ENCODE measurements at regions not wholly inside any gene's neighbourhood (a gene's known extent, or its start where the extent isn't known, plus 50 kb on each side); places are given as distances from the start of the nearest gene placed in this dataset.

- H3K27me3 Mint-ChIP-seq (ENCODE audit: low read depth) = no peaks in the 10 kb centered on the region
- ATAC-seq = no peak
- no peak overlapping the region for H3K4me3 Mint-ChIP-seq
- no peaks in the 10 kb centered on the region for H3K4me1 Mint-ChIP-seq (ENCODE audit: low read depth)
- DNase-seq = no peak
- peaks cover 3% of the 10 kb centered on the region for H3K9me3 Mint-ChIP-seq
- H3K36me3 Mint-ChIP-seq (ENCODE audit: insufficient read depth) = no peaks in the 10 kb centered on the region
Measured at GRCh38 chr16:6888531-6888930, 444.1 kb upstream of the RBFOX1 start.

- DNase-seq = no peak
- Mint-ChIP-seq H3K4me1 (ENCODE audit: low read depth) (no peaks in the 10 kb centered on the region), H3K9me3 (peaks cover 3% of the 10 kb centered on the region), H3K36me3 (ENCODE audit: insufficient read depth) (no peaks in the 10 kb centered on the region), H3K4me3 (no peak overlapping the region), H3K27me3 (ENCODE audit: low read depth) (no peaks in the 10 kb centered on the region)
- ATAC-seq = no peak
Measured at GRCh38 chr16:6884002-6884401, 448.6 kb upstream of the RBFOX1 start.

- ATAC-seq = no peak
- Mint-ChIP-seq H3K36me3 (ENCODE audit: insufficient read depth) (no peaks in the 10 kb centered on the region), H3K27me3 (ENCODE audit: low read depth) (no peaks in the 10 kb centered on the region), H3K4me3 (no peak overlapping the region), H3K4me1 (ENCODE audit: low read depth) (no peaks in the 10 kb centered on the region), H3K9me3 (peaks cover 10% of the 10 kb centered on the region)
- DNase-seq = no peak
Measured at GRCh38 chr16:6880263-6880662, 452.4 kb upstream of the RBFOX1 start.

- no peak for ATAC-seq
- Mint-ChIP-seq H3K4me3 (no peak overlapping the region), H3K27me3 (ENCODE audit: low read depth) (no peaks in the 10 kb centered on the region), H3K9me3 (peaks cover 25% of the 10 kb centered on the region), H3K4me1 (ENCODE audit: low read depth) (no peaks in the 10 kb centered on the region), H3K36me3 (ENCODE audit: insufficient read depth) (no peaks in the 10 kb centered on the region)
- DNase-seq = no peak
Measured at GRCh38 chr16:6864671-6865070, 468.0 kb upstream of the RBFOX1 start.

GRCh38 chr16:6864244-6864643 is 468.4 kb upstream of the RBFOX1 start:
- H3K27me3 Mint-ChIP-seq (ENCODE audit: low read depth) = no peaks in the 10 kb centered on the region
- peaks cover 28% of the 10 kb centered on the region for H3K9me3 Mint-ChIP-seq
- no peak for ATAC-seq
- H3K36me3 Mint-ChIP-seq (ENCODE audit: insufficient read depth) = no peaks in the 10 kb centered on the region
- no peaks in the 10 kb centered on the region for H3K4me1 Mint-ChIP-seq (ENCODE audit: low read depth)
- no peak for DNase-seq
- no peak overlapping the region for H3K4me3 Mint-ChIP-seq

- no peaks in the 10 kb centered on the region for H3K36me3 Mint-ChIP-seq (ENCODE audit: insufficient read depth)
- H3K27me3 Mint-ChIP-seq (ENCODE audit: low read depth) = no peaks in the 10 kb centered on the region
- H3K4me3 Mint-ChIP-seq = no peak overlapping the region
- peaks cover 23% of the 10 kb centered on the region for H3K9me3 Mint-ChIP-seq
- DNase-seq (no peak), ATAC-seq (no peak)
- no peaks in the 10 kb centered on the region for H3K4me1 Mint-ChIP-seq (ENCODE audit: low read depth)
Measured at GRCh38 chr16:6863135-6863534, 469.5 kb upstream of the RBFOX1 start.

GRCh38 chr16:6861815-6862477 is 470.7 kb upstream of the RBFOX1 start:
- H3K4me3 Mint-ChIP-seq = no peak overlapping the region
- peaks cover 23% of the 10 kb centered on the region for H3K9me3 Mint-ChIP-seq
- H3K36me3 Mint-ChIP-seq (ENCODE audit: insufficient read depth) = no peaks in the 10 kb centered on the region
- DNase-seq = no peak
- ATAC-seq = no peak
- no peaks in the 10 kb centered on the region for H3K27me3 Mint-ChIP-seq (ENCODE audit: low read depth)
- H3K4me1 Mint-ChIP-seq (ENCODE audit: low read depth) = no peaks in the 10 kb centered on the region

- no peak for ATAC-seq
- Mint-ChIP-seq H3K27me3 (ENCODE audit: low read depth) (no peaks in the 10 kb centered on the region), H3K4me3 (no peak overlapping the region), H3K9me3 (peaks cover 27% of the 10 kb centered on the region), H3K36me3 (ENCODE audit: insufficient read depth) (no peaks in the 10 kb centered on the region), H3K4me1 (ENCODE audit: low read depth) (no peaks in the 10 kb centered on the region)
- DNase-seq = no peak
Measured at GRCh38 chr16:6861135-6861814, 471.4 kb upstream of the RBFOX1 start.

GRCh38 chr16:6857575-6857974 is 475.1 kb upstream of the RBFOX1 start:
- H3K36me3 Mint-ChIP-seq (ENCODE audit: insufficient read depth) = no peaks in the 10 kb centered on the region
- H3K4me3 Mint-ChIP-seq = no peak overlapping the region
- no peaks in the 10 kb centered on the region for H3K4me1 Mint-ChIP-seq (ENCODE audit: low read depth)
- peaks cover 25% of the 10 kb centered on the region for H3K9me3 Mint-ChIP-seq
- DNase-seq (no peak), ATAC-seq (no peak)
- H3K27me3 Mint-ChIP-seq (ENCODE audit: low read depth) = no peaks in the 10 kb centered on the region

- DNase-seq (no peak), ATAC-seq (no peak)
- no peaks in the 10 kb centered on the region for H3K4me1 Mint-ChIP-seq (ENCODE audit: low read depth)
Measured at GRCh38 chr16:6856578-6856977, 476.1 kb upstream of the RBFOX1 start.

GRCh38 chr16:6853565-6853964 is 479.1 kb upstream of the RBFOX1 start:
- Mint-ChIP-seq H3K9me3 (peaks cover 25% of the 10 kb centered on the region), H3K36me3 (ENCODE audit: insufficient read depth) (no peaks in the 10 kb centered on the region), H3K27me3 (ENCODE audit: low read depth) (no peaks in the 10 kb centered on the region), H3K4me1 (ENCODE audit: low read depth) (no peaks in the 10 kb centered on the region), H3K4me3 (no peak overlapping the region)
- ATAC-seq (no peak), DNase-seq (no peak)

More at GRCh38 chr16:6856578-6856977, 476.1 kb upstream of the RBFOX1 start:
- Mint-ChIP-seq H3K27me3 (ENCODE audit: low read depth) (no peaks in the 10 kb centered on the region), H3K4me3 (no peak overlapping the region), H3K9me3 (peaks cover 29% of the 10 kb centered on the region), H3K36me3 (ENCODE audit: insufficient read depth) (no peaks in the 10 kb centered on the region)

- Mint-ChIP-seq H3K4me3 (no peak overlapping the region), H3K9me3 (peaks cover 29% of the 10 kb centered on the region), H3K36me3 (ENCODE audit: insufficient read depth) (no peaks in the 10 kb centered on the region), H3K27me3 (ENCODE audit: low read depth) (no peaks in the 10 kb centered on the region), H3K4me1 (ENCODE audit: low read depth) (no peaks in the 10 kb centered on the region)
- DNase-seq (no peak), ATAC-seq (no peak)
Measured at GRCh38 chr16:6852643-6853225, 479.9 kb upstream of the RBFOX1 start.

- ATAC-seq (no peak), DNase-seq (no peak)
- no peaks in the 10 kb centered on the region for H3K4me1 Mint-ChIP-seq (ENCODE audit: low read depth)
- no peaks in the 10 kb centered on the region for H3K36me3 Mint-ChIP-seq (ENCODE audit: insufficient read depth)
- H3K27me3 Mint-ChIP-seq (ENCODE audit: low read depth) = no peaks in the 10 kb centered on the region
- H3K4me3 Mint-ChIP-seq = no peak overlapping the region
- H3K9me3 Mint-ChIP-seq = peaks cover 28% of the 10 kb centered on the region
Measured at GRCh38 chr16:6846452-6846851, 486.2 kb upstream of the RBFOX1 start.

- DNase-seq (no peak), ATAC-seq (no peak)
- H3K9me3 Mint-ChIP-seq = peaks cover 27% of the 10 kb centered on the region
- H3K4me3 Mint-ChIP-seq = no peak overlapping the region
- H3K4me1 Mint-ChIP-seq (ENCODE audit: low read depth) = no peaks in the 10 kb centered on the region
- no peaks in the 10 kb centered on the region for H3K36me3 Mint-ChIP-seq (ENCODE audit: insufficient read depth)
- no peaks in the 10 kb centered on the region for H3K27me3 Mint-ChIP-seq (ENCODE audit: low read depth)
Measured at GRCh38 chr16:6841392-6841791, 491.3 kb upstream of the RBFOX1 start.

- Mint-ChIP-seq H3K4me1 (ENCODE audit: low read depth) (no peaks in the 10 kb centered on the region), H3K27me3 (ENCODE audit: low read depth) (no peaks in the 10 kb centered on the region), H3K36me3 (ENCODE audit: insufficient read depth) (no peaks in the 10 kb centered on the region), H3K9me3 (peaks cover 14% of the 10 kb centered on the region), H3K4me3 (no peak overlapping the region)
- DNase-seq (no peak), ATAC-seq (no peak)
Measured at GRCh38 chr16:6837722-6838121, 494.9 kb upstream of the RBFOX1 start.
